Glomerular endothelial cell (primary cell): ENCODE measurements at regions not wholly inside any gene's neighbourhood (a gene's known extent, or its start where the extent isn't known, plus 50 kb on each side); places are given as distances from the start of the nearest gene placed in this dataset.

ENCODE experiments used
- DNase-seq: peaks from one replicate; pipeline ENCODE4 v3.0.0-alpha.2; 2011; ENCODE audit warnings: low read depth, low spot score; ENCODE audit errors: extremely low read depth

GRCh38 chr3:106570426-106570825, 701.6 kb upstream of the CBLB start:
- peak; percentile 57 for DNase-seq

DNA sequence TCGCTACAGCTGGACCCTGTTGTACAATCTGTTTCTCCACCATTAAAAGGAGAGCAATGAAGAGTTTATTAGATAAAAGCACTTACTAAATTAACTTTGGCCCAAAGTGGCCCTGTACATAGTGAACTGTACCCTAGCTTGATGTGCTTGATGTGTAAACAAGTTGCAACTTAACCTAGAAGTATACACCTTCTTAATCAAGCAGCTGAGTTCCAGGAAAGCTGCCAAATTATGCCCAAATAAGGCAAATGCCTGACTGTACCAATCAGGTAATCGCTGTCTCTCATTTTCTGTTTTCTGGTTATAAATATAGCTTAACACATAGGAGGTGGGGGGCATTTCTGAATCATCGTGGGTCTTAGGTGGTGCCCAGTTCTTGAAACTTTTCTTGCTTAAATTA, 704.8 kb upstream of the CBLB start:
- no peak for DNase-seq

- DNase-seq, result no peak
Observed at GRCh38 chr3:106575029-106575428, 706.2 kb upstream of the CBLB start.

DNA sequence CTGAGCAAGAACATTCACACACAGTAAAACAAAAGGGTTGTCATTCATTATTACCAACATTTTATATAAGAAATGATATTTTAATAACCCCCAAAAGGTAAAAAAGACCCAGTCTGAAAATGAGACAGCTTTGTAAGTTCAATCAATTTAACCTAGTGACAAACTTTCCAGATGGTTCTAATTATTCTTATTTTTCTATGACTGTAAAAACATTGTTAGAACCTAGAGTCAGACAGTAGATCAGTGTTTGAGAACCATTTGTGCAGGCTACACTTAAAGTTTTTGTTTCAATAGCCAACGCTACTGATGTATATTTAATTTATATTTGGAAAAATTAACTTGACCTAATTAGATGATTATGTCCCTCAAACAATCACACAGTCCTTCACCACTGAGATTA, 708.4 kb upstream of the CBLB start:
- no peak for DNase-seq

DNA sequence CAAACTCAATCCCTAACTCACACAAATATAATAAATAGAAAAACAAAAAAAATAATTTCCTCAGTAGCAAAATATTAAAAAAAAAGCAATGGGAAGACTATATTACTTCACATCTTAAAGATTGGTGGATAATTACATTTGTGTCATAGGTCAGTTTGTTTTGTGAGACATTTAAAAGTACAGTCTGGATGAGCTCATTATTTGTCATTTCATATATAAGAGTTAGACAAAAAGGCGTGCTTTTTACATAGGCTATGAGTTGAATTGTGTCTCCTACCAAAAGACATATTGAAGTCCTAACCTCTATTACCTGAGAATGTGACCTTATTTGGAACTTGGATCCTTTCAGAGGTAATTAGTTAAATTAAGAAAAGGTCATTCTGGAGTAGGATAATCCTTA, 710.1 kb upstream of the CBLB start:
- no peak for DNase-seq

DNA sequence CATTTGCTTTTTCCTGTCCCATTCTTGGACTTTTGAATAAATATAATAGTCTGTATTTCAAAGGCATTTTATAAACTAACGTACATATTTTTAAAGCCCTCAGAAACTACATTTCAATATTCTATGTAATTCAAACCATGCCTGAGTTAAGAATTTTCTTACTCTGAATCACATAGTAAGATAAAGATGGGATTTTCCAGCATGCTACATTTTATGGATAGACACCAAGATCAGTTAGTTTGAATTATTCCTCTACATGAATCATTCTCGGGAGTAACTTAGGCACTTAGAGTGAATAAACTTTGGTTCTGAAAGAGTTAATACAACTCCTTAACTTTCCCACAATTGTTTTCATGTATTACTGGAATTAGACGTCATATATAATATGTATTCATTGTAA, 713.3 kb upstream of the CBLB start:
- no peak for DNase-seq

DNA sequence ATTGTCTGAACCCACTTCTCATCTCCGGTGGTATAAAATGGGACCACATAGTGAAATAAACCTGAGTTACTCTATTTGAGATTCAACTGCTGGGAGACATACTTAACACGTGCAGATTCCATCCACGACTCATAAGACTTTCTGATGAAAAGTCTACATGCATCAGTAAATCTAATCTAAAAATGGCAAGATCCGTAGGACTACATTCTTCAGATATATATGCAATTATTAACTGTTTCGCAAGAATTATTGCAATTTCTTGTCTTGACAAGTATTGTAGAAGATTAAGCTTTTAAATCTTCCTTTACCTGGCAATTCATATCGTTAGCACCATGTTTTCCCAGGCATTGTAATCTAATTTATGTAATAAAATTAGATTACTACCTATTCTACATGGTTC, 718.7 kb upstream of the CBLB start:
- no peak for DNase-seq

GRCh38 chr3:106588739-106589138, 719.9 kb upstream of the CBLB start:
- DNase-seq, result no peak

GRCh38 chr3:106589311-106589942, 720.6 kb upstream of the CBLB start:
- DNase-seq, result no peak

GRCh38 chr3:106590216-106590615, 721.4 kb upstream of the CBLB start:
- no peak for DNase-seq

- DNase-seq, result no peak
Observed at GRCh38 chr3:106593381-106593780, 724.6 kb upstream of the CBLB start.

DNA sequence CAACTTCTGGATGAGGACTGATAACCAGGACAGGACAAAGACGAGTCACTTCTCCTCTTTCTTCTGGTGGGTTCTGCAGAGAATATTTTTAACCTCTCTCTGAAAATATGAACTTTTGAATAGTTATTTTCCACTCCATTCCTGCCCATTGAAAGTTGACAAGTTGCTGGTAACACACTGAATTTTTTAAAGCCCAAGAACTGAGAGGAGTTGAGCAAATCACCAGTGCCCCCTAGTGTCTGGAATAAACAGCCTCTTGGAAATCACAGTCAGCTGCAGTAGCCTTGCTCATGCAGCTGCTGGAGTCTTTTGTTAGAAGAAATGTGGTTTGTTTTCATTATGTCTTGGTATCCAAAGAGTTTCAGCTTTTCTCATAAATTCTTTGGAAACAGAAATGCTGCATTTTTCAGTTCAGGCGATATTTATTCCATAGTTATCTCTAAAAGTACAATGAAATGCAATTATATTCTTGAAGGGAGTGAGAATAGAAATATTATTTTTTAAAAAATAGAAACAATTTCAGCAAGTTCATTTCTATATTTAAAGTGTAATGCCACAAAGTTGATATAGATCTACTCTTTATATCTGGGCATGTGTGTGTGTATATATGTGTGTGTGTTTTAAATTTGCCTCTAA, 741.0 kb upstream of the CBLB start:
- DNase-seq, result peak; percentile 81

DNA sequence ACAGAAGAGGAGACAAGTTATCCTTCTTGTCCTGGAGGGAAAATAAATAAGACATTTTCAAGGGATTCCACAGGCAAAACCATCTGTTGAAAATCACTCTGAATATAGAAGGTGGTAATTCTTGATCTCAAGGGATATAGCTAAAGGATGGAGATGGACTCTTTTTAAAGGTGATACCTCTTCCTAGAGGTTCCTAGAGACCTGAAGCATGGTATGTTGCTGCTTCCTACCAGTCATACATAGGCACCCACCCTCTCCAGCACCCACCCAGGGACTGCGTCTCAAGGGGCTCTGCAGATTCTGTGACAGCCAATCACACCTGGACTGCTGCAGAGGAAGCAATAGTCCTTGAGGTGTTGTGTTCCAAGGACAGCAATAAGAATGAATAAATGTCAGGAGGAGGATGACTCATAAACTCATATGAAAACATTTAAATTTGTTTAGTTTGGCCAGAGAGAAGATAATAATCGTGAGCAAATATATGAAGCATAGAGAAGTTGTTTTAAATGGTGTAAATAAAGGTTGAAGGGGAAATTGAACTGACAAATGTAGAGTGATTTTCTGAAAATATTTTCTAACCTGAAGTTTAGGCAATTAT, 741.6 kb upstream of the CBLB start:
- no peak for DNase-seq

- DNase-seq, result no peak
Observed at GRCh38 chr3:106611116-106611515, 742.3 kb upstream of the CBLB start.

DNA sequence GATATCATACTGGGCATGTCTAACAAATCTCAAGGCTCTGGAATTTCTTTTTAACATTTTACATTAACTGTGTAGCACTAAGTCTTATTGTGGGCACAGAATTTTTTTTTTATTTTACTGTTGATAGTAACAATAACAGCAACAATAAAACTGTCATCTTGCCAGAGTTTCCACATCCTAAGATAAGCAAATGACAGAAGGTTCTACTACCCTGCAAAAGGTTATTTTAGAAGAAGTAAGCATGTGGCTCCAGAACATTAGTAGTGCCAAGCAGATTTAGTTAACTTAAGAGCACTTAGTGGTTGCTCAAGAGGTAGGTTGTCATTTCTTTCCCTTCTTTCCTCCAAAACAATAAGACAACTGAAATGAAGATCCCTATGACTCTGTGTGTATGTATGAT, 743.0 kb upstream of the CBLB start:
- no peak for DNase-seq

DNA sequence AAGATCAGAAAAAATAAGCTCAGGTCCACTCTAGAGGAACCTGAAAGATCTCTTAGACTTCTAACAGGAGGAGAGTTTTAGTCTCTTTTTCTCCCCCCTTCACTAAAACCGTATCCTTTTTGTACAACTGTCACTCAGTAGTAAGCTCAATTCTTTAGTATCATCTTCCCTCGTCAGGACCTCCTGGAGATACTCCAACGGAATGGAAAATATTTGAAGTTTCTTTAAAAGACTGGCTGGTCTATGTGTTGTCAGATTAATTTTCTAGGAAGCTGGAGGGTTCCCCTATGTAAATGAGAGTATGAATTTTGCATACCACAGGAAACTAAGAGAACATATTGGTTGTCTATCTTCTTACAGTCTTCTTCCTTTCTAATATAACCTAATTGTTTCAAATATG, 747.7 kb upstream of the CBLB start:
- DNase-seq, result no peak

DNA sequence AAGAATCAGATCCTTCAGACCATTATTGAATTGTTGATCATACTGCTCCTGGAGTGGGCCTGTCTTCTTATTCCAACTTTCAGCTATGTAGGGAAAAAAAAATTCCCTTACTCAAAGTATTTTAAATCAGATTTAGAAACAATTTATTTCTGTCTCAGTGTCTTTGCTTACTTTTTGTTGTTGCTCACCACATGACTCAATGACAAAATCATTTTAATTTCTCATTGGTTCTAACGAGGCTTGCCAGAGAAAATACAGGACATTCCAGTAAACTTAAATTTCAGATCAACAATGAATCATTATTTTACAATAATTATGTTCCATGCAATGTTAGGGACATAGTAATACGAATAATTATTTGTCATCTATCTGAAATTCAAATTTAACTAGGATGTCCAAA, 748.5 kb upstream of the CBLB start:
- DNase-seq, result no peak

GRCh38 chr3:106620646-106621045, 751.8 kb upstream of the CBLB start:
- DNase-seq, result no peak

- DNase-seq, result no peak
Observed at GRCh38 chr3:106624154-106624553, 753.1 kb upstream of the CCDC54 start.

- peak; percentile 34 for DNase-seq
Observed at GRCh38 chr3:106628407-106628806, 748.8 kb upstream of the CCDC54 start.

DNA sequence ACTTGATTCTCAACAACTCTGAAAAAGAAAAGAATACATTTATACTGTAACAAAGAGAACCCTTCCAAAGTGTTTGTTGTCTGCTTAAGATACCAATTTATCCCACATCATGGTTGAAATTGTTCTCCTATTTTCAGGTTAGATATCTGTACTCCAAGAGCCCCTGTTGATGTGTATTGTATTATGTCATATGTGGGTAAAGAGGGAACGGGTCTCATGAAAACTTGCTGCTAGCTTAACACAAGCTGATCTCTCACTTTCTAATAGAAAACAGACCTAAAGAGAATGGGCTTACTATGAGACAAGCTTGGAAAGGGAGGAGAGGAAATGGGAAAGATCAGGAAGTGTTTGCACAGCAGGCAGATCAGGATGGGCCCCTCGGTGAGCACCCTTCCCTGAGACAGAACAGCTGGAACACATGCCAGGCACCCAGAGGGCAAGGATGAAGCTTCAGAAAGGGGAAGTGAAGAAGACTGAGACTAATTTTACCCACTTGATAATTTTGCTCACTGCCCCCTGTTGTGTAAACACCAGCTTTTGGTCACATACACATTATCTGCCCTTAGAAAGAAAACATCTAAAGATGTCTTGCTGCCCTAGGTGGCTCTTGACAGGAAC, 747.9 kb upstream of the CCDC54 start:
- DNase-seq, result no peak
